ENCODE measurements at regions not wholly inside any gene's neighbourhood (a gene's known extent, or its start where the extent isn't known, plus 50 kb on each side); places are given as distances from the start of the nearest gene placed in this dataset.

GRCh38 chr4:18285357-18285756 is 263.8 kb upstream of the LCORL start:
- DNase-seq (ENCODE audit: low read depth in 3 of 3) = no peak

- DNase-seq (ENCODE audit: low read depth in 3 of 3) = no peak
Measured at GRCh38 chr4:18278244-18278643, 256.7 kb upstream of the LCORL start.

- no peak for DNase-seq (ENCODE audit: low read depth in 3 of 3)
Measured at GRCh38 chr4:18262832-18263231, 241.3 kb upstream of the LCORL start.

- no peak for DNase-seq (ENCODE audit: low read depth in 3 of 3)
Measured at GRCh38 chr4:18252052-18252451, 230.5 kb upstream of the LCORL start.

GRCh38 chr4:18250564-18250963 is 229.0 kb upstream of the LCORL start:
- no peak for DNase-seq (ENCODE audit: low read depth in 3 of 3)

- DNase-seq (ENCODE audit: low read depth in 3 of 3) = no peak
Measured at GRCh38 chr4:18248611-18249010, 227.1 kb upstream of the LCORL start.

GRCh38 chr4:18247189-18247588 is 225.6 kb upstream of the LCORL start:
- DNase-seq (ENCODE audit: low read depth in 3 of 3) = no peak

- no peak for DNase-seq (ENCODE audit: low read depth in 3 of 3)
Measured at GRCh38 chr4:18242919-18243693, 221.6 kb upstream of the LCORL start.

- DNase-seq (ENCODE audit: low read depth in 3 of 3) = no peak
Measured at GRCh38 chr4:18241727-18242126, 220.2 kb upstream of the LCORL start.

GRCh38 chr4:18234108-18234507 is 212.6 kb upstream of the LCORL start:
- no peak for DNase-seq (ENCODE audit: low read depth in 3 of 3)

- DNase-seq (ENCODE audit: low read depth in 3 of 3) = no peak
Measured at GRCh38 chr4:18231726-18232125, 210.2 kb upstream of the LCORL start.

GRCh38 chr4:18227880-18228279 is 206.3 kb upstream of the LCORL start:
- DNase-seq (ENCODE audit: low read depth in 3 of 3) = no peak

- DNase-seq (ENCODE audit: low read depth in 3 of 3) = no peak
Measured at GRCh38 chr4:18214411-18215055, 193.0 kb upstream of the LCORL start.

- DNase-seq (ENCODE audit: low read depth in 3 of 3) = no peak
Measured at GRCh38 chr4:18213576-18214198, 192.1 kb upstream of the LCORL start.

- DNase-seq (ENCODE audit: low read depth in 3 of 3) = no peak
Measured at GRCh38 chr4:18209448-18209847, 187.9 kb upstream of the LCORL start.

GRCh38 chr4:18203966-18204365 is 182.4 kb upstream of the LCORL start:
- DNase-seq (ENCODE audit: low read depth in 3 of 3) = no peak

- DNase-seq (ENCODE audit: low read depth in 3 of 3) = no peak
Measured at GRCh38 chr4:18202486-18202885, 180.9 kb upstream of the LCORL start.

GRCh38 chr4:18201885-18202284 is 180.3 kb upstream of the LCORL start:
- DNase-seq (ENCODE audit: low read depth in 3 of 3) = no peak

GRCh38 chr4:18198653-18199052 is 177.1 kb upstream of the LCORL start:
- no peak for DNase-seq (ENCODE audit: low read depth in 3 of 3)

GRCh38 chr4:18197467-18197866 is 175.9 kb upstream of the LCORL start:
- DNase-seq (ENCODE audit: low read depth in 3 of 3) = no peak

- DNase-seq (ENCODE audit: low read depth in 3 of 3) = no peak
Measured at GRCh38 chr4:18194278-18194677, 172.7 kb upstream of the LCORL start.

- DNase-seq (ENCODE audit: low read depth in 3 of 3) = no peak
Measured at GRCh38 chr4:18192901-18193300, 171.3 kb upstream of the LCORL start.

GRCh38 chr4:18185491-18185890 is 163.9 kb upstream of the LCORL start:
- DNase-seq (ENCODE audit: low read depth in 3 of 3) = no peak

Data from stimulated activated CD4-positive, alpha-beta T cell treated with anti-CD3 and anti-CD28 coated beads, TNF-alpha, amount 100 ng/mL, for 4 hours (primary cell).